ENCODE measurements at regions not wholly inside any gene's neighbourhood (a gene's known extent, or its start where the extent isn't known, plus 50 kb on each side); places are given as distances from the start of the nearest gene placed in this dataset.

DNA sequence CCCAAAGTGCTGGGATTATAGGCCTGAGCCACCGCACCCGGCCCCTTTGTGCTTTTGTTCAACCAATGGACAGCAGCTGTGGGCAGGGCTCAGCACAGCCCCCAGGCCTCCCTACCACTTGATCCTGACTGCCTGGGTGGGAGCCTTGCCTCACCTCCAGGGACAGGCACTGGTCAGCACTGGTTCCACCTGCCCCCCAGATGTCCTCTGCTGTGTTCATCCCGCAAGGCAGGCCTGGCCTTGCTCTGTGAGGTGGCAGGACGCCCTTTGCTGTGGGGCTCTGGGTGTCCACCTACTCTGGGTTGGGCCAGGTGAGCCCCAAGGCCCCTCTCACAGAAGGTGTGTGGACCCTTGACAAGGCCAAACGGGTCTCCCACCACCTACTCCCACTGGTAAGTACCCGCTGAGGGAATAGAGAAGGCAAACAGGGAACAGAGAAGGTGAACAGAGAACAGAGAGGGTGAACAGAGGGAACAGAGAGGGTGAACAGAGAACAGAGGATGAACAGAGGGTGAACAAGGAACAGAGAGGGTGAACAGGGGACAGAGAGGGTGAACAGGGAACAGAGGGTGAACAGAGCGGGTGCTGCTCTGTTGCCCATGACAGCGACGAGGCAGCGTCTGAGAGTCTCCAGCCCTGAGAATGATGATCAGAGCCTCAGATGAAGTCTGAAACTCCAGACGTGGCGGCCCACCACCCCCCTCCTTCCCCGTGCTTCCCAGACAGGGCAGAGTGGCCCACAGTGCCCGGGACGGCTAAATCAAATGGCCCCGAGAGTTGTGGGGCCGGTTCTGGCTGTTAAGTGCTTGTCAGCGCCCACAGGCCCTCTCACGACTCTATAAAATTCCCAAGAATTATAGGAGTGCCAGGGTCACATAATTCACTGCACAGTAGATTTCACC, 55.0 kb upstream of the NKX1-1 start:
- no peak overlapping the region for H3K9ac ChIP-seq (replicated peaks; ENCODE audit: extremely low read depth, insufficient read depth, low read length)
- no peaks in the 10 kb centered on the region for H3K4me1 ChIP-seq (ENCODE audit: control insufficient read depth, extremely low read depth, insufficient read depth, low read length)
- no peaks in the 10 kb centered on the region for H4K20me1 ChIP-seq (replicated peaks; ENCODE audit: control insufficient read depth, extremely low read depth, insufficient read depth, low read length)
- H3K9me1 ChIP-seq (replicated peaks; ENCODE audit: control insufficient read depth, extremely low read depth, insufficient read depth, low read length), result no peaks in the 10 kb centered on the region
- H3K9me3 ChIP-seq (replicated peaks; ENCODE audit: control insufficient read depth, insufficient read depth, low read length), result no peaks in the 10 kb centered on the region
- no peak overlapping the region for H3K27ac ChIP-seq (ENCODE audit: insufficient read depth, low read depth, low read length)
- no peak for DNase-seq (ENCODE audit: low read depth, low spot score)
- no peak overlapping the region for H2AFZ ChIP-seq (ENCODE audit: low read depth, low read length)
- no peak overlapping the region for H3K4me3 ChIP-seq (replicated peaks in 1 of 3; ENCODE audit: insufficient read depth in 1 of 3, low read depth in 1 of 3, low read length in 3 of 3)
- H3K36me3 ChIP-seq (ENCODE audit: control insufficient read depth in 2 of 2, extremely low read depth in 1 of 2, insufficient read depth in 2 of 2, low read length in 2 of 2), result no peaks in the 10 kb centered on the region
- dilution Hi-C loops (cut with MboI; ENCODE audit: extremely low pct_ligation_motif_present, low sequenced_read_pairs), result no loop called here
- FAIRE-seq, result no peak
- ChIA-PET CTCF (no interaction called here), POLR2A (no interaction called here)
- TF ChIP-seq MYC (IDR thresholded peaks at IDR 0.05; ENCODE audit: low read depth, low read length), result no peak
- no peak for TF ChIP-seq POLR2AphosphoS5 (IDR thresholded peaks at IDR 0.05; ENCODE audit: insufficient read depth, low read depth, low read length)
- TF ChIP-seq, protein P1, sequence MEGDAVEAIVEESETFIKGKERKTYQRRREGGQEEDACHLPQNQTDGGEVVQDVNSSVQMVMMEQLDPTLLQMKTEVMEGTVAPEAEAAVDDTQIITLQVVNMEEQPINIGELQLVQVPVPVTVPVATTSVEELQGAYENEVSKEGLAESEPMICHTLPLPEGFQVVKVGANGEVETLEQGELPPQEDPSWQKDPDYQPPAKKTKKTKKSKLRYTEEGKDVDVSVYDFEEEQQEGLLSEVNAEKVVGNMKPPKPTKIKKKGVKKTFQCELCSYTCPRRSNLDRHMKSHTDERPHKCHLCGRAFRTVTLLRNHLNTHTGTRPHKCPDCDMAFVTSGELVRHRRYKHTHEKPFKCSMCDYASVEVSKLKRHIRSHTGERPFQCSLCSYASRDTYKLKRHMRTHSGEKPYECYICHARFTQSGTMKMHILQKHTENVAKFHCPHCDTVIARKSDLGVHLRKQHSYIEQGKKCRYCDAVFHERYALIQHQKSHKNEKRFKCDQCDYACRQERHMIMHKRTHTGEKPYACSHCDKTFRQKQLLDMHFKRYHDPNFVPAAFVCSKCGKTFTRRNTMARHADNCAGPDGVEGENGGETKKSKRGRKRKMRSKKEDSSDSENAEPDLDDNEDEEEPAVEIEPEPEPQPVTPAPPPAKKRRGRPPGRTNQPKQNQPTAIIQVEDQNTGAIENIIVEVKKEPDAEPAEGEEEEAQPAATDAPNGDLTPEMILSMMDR (IDR thresholded peaks at IDR 0.05; ENCODE audit: extremely low read depth in 1 of 2, insufficient read depth in 1 of 2, low read depth in 1 of 2, low read length in 2 of 2), result no peak
- TF ChIP-seq POLR2A (IDR thresholded peaks at IDR 0.05; ENCODE audit: low read depth, low read length), result no peak
- TF ChIP-seq EZH2 (IDR thresholded peaks at IDR 0.05; ENCODE audit: borderline replicate concordance, low read depth, low read length, severe bottlenecking), result no peak
- TF ChIP-seq FOS (IDR thresholded peaks at IDR 0.05; ENCODE audit: borderline replicate concordance, insufficient read depth, low read length), result no peak
- TF ChIP-seq JUN (IDR thresholded peaks at IDR 0.05; ENCODE audit: borderline replicate concordance, insufficient read depth, insufficient read length, low read depth), result no peak
- no peak for TF ChIP-seq GATA2 (IDR thresholded peaks at IDR 0.05; ENCODE audit: insufficient read depth, insufficient read length, low read depth, low read length)
- TF ChIP-seq, protein P2, sequence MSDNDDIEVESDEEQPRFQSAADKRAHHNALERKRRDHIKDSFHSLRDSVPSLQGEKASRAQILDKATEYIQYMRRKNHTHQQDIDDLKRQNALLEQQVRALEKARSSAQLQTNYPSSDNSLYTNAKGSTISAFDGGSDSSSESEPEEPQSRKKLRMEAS (IDR thresholded peaks at IDR 0.05; ENCODE audit: insufficient read depth, insufficient read length), result no peak
- BruUV-seq (replicated peaks), result no TSS peak
- H3K79me2 ChIP-seq (ENCODE audit: control insufficient read depth, insufficient read depth, low read length), result no peaks in the 10 kb centered on the region
- intact Hi-C loops (cut with micrococcal nuclease), result no loop called here
- H3K27me3 ChIP-seq (ENCODE audit: control insufficient read depth in 2 of 2, insufficient read depth in 2 of 2, low read length in 2 of 2), result peaks cover 10 to 15% of the 10 kb centered on the region in 2 experiments
- no peak overlapping the region for H3K4me2 ChIP-seq (ENCODE audit: insufficient read depth, low read length)

Measured in endothelial cell of umbilical vein (primary cell).